Type B pancreatic cell (in vitro differentiated cells): ENCODE measurements at regions not wholly inside any gene's neighbourhood (a gene's known extent, or its start where the extent isn't known, plus 50 kb on each side); places are given as distances from the start of the nearest gene placed in this dataset.

Source experiments
- DNase-seq: peaks from one replicate; pipeline ENCODE4 v3.0.0; 2021; ENCODE audit warnings: mixed read lengths; ENCODE audit not compliant: unreplicated experiment; ENCODE audit errors: extremely low spot score
- H3K27ac Mint-ChIP-seq: 2 replicates; pipeline ENCODE4 v1.8.0; 2021; ENCODE audit warnings: mild to moderate bottlenecking, mixed read lengths
- H3K27me3 Mint-ChIP-seq: 2 replicates; pipeline ENCODE4 v1.8.0; 2021; ENCODE audit warnings: mixed read lengths
- H3K36me3 Mint-ChIP-seq: 2 replicates; pipeline ENCODE4 v1.8.0; 2021; ENCODE audit warnings: mixed read lengths
- H3K4me1 Mint-ChIP-seq: one replicate; pipeline ENCODE4 v1.8.0; 2021; ENCODE audit warnings: mixed read lengths; ENCODE audit not compliant: unreplicated experiment
- H3K4me3 Mint-ChIP-seq: 2 replicates; pipeline ENCODE4 v1.8.0; 2021; ENCODE audit warnings: mild to moderate bottlenecking, mixed read lengths
- H3K9me3 Mint-ChIP-seq: 2 replicates; pipeline ENCODE4 v1.8.0; 2021; ENCODE audit warnings: mixed read lengths
- TF ChIP-seq, protein P1 (sequence below): fragments of 200-600 bp; sonication (generic); conservative IDR thresholded peaks from 2 replicates; pipeline ENCODE4 v1.5.0; 2021; ENCODE audit warnings: antibody characterized with exemption, mild to moderate bottlenecking

DNA sequence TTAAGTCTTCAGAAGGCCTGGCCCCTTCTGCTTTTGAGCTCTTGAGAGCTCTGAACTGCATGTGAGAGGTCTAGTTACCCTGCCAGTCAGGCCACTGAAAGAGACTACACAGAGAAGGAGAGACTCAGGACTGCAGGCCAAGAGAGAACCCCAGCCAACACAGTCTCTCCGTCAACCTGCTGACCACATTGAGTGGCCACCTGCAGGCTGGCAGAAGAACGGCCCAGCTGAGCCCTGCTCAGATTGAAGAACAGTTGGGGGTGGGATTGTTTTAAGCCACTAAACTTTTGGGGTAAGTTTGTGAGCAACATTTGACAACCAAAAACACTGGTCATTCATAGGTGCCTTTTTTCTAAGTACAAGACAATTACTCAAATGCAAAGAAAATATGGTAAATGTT, 273.5 kb upstream of the CCDC54 start:
- TF ChIP-seq, protein P1, sequence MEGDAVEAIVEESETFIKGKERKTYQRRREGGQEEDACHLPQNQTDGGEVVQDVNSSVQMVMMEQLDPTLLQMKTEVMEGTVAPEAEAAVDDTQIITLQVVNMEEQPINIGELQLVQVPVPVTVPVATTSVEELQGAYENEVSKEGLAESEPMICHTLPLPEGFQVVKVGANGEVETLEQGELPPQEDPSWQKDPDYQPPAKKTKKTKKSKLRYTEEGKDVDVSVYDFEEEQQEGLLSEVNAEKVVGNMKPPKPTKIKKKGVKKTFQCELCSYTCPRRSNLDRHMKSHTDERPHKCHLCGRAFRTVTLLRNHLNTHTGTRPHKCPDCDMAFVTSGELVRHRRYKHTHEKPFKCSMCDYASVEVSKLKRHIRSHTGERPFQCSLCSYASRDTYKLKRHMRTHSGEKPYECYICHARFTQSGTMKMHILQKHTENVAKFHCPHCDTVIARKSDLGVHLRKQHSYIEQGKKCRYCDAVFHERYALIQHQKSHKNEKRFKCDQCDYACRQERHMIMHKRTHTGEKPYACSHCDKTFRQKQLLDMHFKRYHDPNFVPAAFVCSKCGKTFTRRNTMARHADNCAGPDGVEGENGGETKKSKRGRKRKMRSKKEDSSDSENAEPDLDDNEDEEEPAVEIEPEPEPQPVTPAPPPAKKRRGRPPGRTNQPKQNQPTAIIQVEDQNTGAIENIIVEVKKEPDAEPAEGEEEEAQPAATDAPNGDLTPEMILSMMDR: no peak
- no peak overlapping the region for H3K4me3 Mint-ChIP-seq
- peaks cover 3% of the 10 kb centered on the region for H3K36me3 Mint-ChIP-seq
- no peak for DNase-seq
- no peaks in the 10 kb centered on the region for H3K27me3 Mint-ChIP-seq
- no peak overlapping the region for H3K27ac Mint-ChIP-seq
- H3K9me3 Mint-ChIP-seq: peaks cover 10% of the 10 kb centered on the region
- H3K4me1 Mint-ChIP-seq: no peaks in the 10 kb centered on the region

DNA sequence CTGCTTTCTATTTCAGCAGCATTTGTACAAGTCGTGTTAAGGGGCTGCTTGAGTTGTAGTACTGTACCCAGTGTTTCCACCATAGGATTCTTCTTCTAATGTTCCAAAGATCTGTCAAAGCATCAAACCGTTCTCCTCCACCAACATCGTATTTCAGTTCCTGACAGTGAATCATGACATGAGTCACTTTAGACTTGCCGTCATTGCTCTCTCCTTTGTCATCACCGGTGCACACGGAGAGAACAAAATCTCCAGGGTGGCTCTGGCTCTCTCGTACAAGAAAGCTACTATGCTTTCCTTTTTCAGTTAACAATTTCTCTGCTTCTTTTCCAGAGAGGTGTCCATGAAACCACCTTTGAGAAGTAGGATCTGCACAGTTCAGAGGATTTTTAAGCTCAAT, 270.9 kb upstream of the CCDC54 start:
- Mint-ChIP-seq H3K27me3 (no peaks in the 10 kb centered on the region), H3K27ac (no peak overlapping the region), H3K4me1 (no peaks in the 10 kb centered on the region), H3K4me3 (no peak overlapping the region), H3K9me3 (peaks cover 10% of the 10 kb centered on the region), H3K36me3 (peaks cover 3% of the 10 kb centered on the region)
- TF ChIP-seq, protein P1: no peak
- DNase-seq: no peak

DNA sequence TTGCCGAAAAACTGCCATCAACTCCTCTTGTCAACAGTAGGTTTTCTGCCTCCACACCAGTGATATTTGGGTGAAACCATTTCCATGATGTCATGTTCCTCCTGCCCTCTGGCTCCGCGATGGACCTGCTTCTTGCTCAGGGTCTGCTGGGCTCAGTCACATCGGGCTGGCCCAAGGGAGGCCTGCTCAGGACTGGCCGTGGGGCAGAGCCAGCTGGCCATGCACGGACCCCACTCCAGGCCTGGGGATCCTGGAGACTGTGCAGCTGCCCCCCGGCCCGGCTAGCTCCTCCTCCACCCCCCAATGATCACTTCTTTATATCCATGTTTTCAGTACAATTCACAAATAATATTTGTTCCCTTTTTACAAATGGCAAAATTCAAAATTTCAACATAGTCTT, 270.3 kb upstream of the CCDC54 start:
- peaks cover 10% of the 10 kb centered on the region for H3K9me3 Mint-ChIP-seq
- no peaks in the 10 kb centered on the region for H3K4me1 Mint-ChIP-seq
- H3K4me3 Mint-ChIP-seq: no peak overlapping the region
- no peak overlapping the region for H3K27ac Mint-ChIP-seq
- H3K27me3 Mint-ChIP-seq: no peaks in the 10 kb centered on the region
- H3K36me3 Mint-ChIP-seq: peaks cover 3% of the 10 kb centered on the region
- no peak for DNase-seq
- TF ChIP-seq, protein P1: no peak

DNA sequence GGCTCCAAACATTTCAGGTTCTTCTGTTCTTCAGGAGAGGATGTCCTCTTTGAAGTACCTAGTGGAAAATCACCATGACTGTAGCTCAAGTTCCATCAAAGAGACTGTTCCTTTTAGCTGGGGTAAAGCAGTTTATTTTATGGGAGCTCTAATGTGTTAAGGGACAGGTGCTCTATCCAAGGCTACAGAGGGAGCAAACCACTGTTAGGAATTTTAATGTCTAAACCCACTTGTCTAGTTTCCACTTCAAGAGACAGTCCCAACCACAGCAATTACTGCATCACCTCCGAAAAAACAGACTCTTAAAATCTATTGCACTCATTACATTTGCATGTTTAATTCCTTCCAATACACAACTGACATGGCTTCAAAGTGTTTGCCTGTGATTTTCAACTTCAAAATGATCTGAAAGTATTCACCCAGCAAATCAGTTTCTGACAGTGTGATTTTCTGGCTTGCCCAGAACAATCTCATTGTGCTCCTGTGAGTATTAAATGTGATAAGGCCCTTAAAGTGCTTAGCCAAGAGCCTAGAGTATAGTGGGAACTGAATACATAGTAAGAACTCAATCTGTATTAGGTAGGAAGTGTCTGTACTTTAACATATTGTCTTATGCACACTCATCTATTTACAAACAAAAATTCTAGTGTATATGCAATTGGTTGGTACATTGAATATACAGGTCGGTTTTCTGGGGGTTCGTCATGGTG, 266.5 kb upstream of the CCDC54 start:
- Mint-ChIP-seq H3K4me1 (no peaks in the 10 kb centered on the region), H3K36me3 (no peaks in the 10 kb centered on the region), H3K4me3 (no peak overlapping the region), H3K27me3 (peaks cover 3% of the 10 kb centered on the region), H3K27ac (no peak overlapping the region), H3K9me3 (peaks cover 5% of the 10 kb centered on the region)
- no peak for DNase-seq
- TF ChIP-seq, protein P1: no peak

DNA sequence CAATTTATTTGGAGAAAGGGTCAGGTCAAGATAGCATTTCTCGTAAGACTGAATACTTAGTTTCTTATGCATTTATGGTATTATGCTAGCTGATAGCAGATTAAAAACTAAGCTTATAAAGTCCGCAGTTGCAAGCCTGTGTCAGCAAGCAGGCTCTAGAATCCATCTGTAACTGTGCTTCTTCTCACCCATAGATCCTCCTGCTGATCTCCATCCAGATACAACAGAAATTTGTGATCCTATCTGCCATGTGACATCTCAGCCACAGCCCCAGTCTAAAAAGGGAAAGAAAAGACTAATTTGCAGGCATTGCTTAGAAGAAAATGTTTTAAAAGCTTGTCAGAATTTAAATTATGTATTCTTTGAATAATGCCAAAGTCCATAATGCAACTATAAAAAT, 265.4 kb upstream of the CCDC54 start:
- Mint-ChIP-seq H3K27ac (no peak overlapping the region), H3K36me3 (no peaks in the 10 kb centered on the region), H3K9me3 (no peaks in the 10 kb centered on the region), H3K4me3 (no peak overlapping the region), H3K4me1 (no peaks in the 10 kb centered on the region), H3K27me3 (peaks cover 3% of the 10 kb centered on the region)
- no peak for DNase-seq
- TF ChIP-seq, protein P1: no peak
